Kidney (tissue), 13 donors: ENCODE measurements at regions not wholly inside any gene's neighbourhood (a gene's known extent, or its start where the extent isn't known, plus 50 kb on each side); places are given as distances from the start of the nearest gene placed in this dataset.

Experiments used
- DNase-seq, 5 donors: peaks; one replicate each; pipeline ENCODE4 v3.0.0-alpha.2; 2013 to 2020
- FAIRE-seq: peaks from 2 replicates; lab custom pipeline; 2012; peaks lifted over from hg19 to GRCh38; lab: Jason Lieb, UNC
- H3K27ac ChIP-seq, 2 donors: one replicate each; pipeline ENCODE4 v1.7.0; 2013; ENCODE audit warnings: low read depth in 2 of 2, low read length in 2 of 2, inconsistent platforms in 1 of 2
- H3K27me3 ChIP-seq: one replicate; pipeline ENCODE4 v1.7.1; 2013; ENCODE audit warnings: low read length, inconsistent platforms; ENCODE audit not compliant: control insufficient read depth, insufficient read depth
- H3K36me3 ChIP-seq, 3 donors: one replicate each; pipeline versions ENCODE4 v1.7.0 to v1.7.1; 2013; ENCODE audit warnings: low read length in 3 of 3, control low read depth in 1 of 3, inconsistent platforms in 1 of 3; ENCODE audit not compliant: insufficient read depth in 3 of 3, control insufficient read depth in 2 of 3
- H3K4me1 ChIP-seq, 3 donors: one replicate each; pipeline versions ENCODE4 v1.7.0 to v1.7.1; 2013; ENCODE audit warnings: low read length in 3 of 3, inconsistent platforms in 1 of 3, low read depth in 1 of 3; ENCODE audit not compliant: control insufficient read depth in 2 of 3, insufficient read depth in 2 of 3
- H3K4me3 ChIP-seq, 3 donors: one replicate each; pipeline versions ENCODE4 v1.7.0 to v1.8.1; 2013; ENCODE audit warnings: low read length in 3 of 3, control low read depth in 1 of 3, inconsistent platforms in 1 of 3
- H3K9ac ChIP-seq, 3 donors: one replicate each; pipeline versions ENCODE4 v1.7.0 to v1.7.1; 2013; ENCODE audit warnings: low read length in 3 of 3, control low read depth in 1 of 3, inconsistent platforms in 1 of 3
- H3K9me3 ChIP-seq, 3 donors: one replicate each; pipeline versions ENCODE4 v1.7.0 to v1.7.1; 2013; ENCODE audit warnings: low read length in 3 of 3, control low read depth in 1 of 3, inconsistent platforms in 1 of 3; ENCODE audit not compliant: control insufficient read depth in 2 of 3, insufficient read depth in 1 of 3
- CTCF ChIP-seq: IDR thresholded peaks from 3 replicates; pipeline ENCODE4 v1.5.1; 2012; ENCODE audit warnings: mild to moderate bottlenecking, moderate library complexity, borderline replicate concordance; ENCODE audit not compliant: insufficient read depth; ENCODE audit errors: extremely low read depth
- intact Hi-C: fragments of 100-400 bp; cut with DNase I; formaldehyde crosslinking; loops from one replicate; pipeline ENCODE4 v1.11.1; 2022
- donor health status: control.
- donor health status: control.
- donor health status: control.
- donor health status: control.
- donor health status: control.
- donor health status: DM: yes; HTN: yes; CAD: no.
- donor health status: Normal renal cell carcinoma (clear cell type).

- H3K4me1 ChIP-seq, result no peaks in the 10 kb centered on the region
- H3K36me3 ChIP-seq, result no peaks in the 10 kb centered on the region
- no peak overlapping the region for H3K9ac ChIP-seq
- DNase-seq, result no peak
- H3K27me3 ChIP-seq, result no peaks in the 10 kb centered on the region
- no peak overlapping the region for H3K4me3 ChIP-seq
- no peaks in the 10 kb centered on the region for H3K9me3 ChIP-seq
- no peak for TF ChIP-seq CTCF
- no peak overlapping the region for H3K27ac ChIP-seq
- intact Hi-C loops, result no loop called here
- no peak for FAIRE-seq
These were observed 671.1 kb downstream of the RNF144A start for GRCh38 chr2:7588295-7588694.

- no peak for DNase-seq
- Histone ChIP-seq H3K9ac (no peak overlapping the region), H3K4me3 (no peak overlapping the region), H3K27ac (no peak overlapping the region), H3K9me3 (no peaks in the 10 kb centered on the region), H3K27me3 (no peaks in the 10 kb centered on the region), H3K4me1 (no peaks in the 10 kb centered on the region), H3K36me3 (no peaks in the 10 kb centered on the region)
- TF ChIP-seq CTCF, result no peak
- intact Hi-C loops, result no loop called here
- no peak for FAIRE-seq
These were observed 675.5 kb downstream of the RNF144A start for GRCh38 chr2:7592618-7593140.

GRCh38 chr2:7593360-7593759 is 676.1 kb downstream of the RNF144A start:
- Histone ChIP-seq H3K4me3 (no peak overlapping the region), H3K9me3 (no peaks in the 10 kb centered on the region), H3K27ac (no peak overlapping the region), H3K36me3 (no peaks in the 10 kb centered on the region), H3K27me3 (no peaks in the 10 kb centered on the region), H3K9ac (no peak overlapping the region), H3K4me1 (no peaks in the 10 kb centered on the region)
- intact Hi-C loops, result no loop called here
- DNase-seq, result no peak
- no peak for TF ChIP-seq CTCF
- FAIRE-seq, result no peak

GRCh38 chr2:7594211-7594610 is 677.0 kb downstream of the RNF144A start:
- Histone ChIP-seq H3K27ac (no peak overlapping the region), H3K36me3 (no peaks in the 10 kb centered on the region), H3K27me3 (no peaks in the 10 kb centered on the region), H3K4me3 (no peak overlapping the region), H3K4me1 (no peaks in the 10 kb centered on the region), H3K9me3 (no peaks in the 10 kb centered on the region), H3K9ac (no peak overlapping the region)
- no peak for TF ChIP-seq CTCF
- FAIRE-seq (no peak), DNase-seq (no peak)
- intact Hi-C loops, result no loop called here
